GM19455 (cell line): ENCODE measurements at regions not wholly inside any gene's neighbourhood (a gene's known extent, or its start where the extent isn't known, plus 50 kb on each side); places are given as distances from the start of the nearest gene placed in this dataset.
"Not testable (repeated sequence)": the region's sequence is repeated elsewhere in the genome, so short reads cannot be mapped to it uniquely, and the experiment has no call there.

ENCODE experiments used
- ATAC-seq: cut with Tn5 transposase; IDR thresholded peaks from one replicate; pipeline ENCODE4 v1.9.1; 2021; ENCODE audit not compliant: unreplicated experiment

DNA sequence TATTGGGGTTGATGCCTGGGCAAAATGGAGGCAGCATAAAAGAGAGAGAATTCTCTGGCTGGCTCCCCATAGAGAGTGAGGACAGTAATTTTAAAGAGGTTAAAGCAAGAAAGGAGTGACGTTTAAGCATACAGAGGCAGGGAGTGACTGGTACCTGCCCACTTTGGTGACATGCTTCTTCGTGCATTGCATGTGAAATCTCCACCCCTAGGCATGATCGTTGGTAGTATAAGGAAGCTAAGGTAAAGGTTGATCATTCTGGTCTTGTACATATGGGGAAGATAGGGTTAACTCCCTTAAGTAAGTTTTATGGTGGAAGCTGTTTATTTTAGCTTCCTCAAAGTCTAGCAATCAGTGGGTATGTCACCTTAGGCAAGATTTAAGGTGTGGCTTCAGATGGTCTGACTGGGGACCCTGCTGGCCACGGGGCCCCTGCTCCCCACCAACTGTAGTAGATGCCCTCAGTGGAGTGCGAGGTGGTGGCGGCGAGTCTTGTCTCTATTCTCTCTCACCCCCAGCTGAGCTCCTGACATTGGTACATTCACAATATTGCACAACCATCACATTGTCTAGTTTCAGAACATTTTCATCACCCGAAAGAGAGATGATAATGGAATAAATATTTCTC lies 797.5 kb upstream of the SPRY2 start:
- no peak for ATAC-seq

DNA sequence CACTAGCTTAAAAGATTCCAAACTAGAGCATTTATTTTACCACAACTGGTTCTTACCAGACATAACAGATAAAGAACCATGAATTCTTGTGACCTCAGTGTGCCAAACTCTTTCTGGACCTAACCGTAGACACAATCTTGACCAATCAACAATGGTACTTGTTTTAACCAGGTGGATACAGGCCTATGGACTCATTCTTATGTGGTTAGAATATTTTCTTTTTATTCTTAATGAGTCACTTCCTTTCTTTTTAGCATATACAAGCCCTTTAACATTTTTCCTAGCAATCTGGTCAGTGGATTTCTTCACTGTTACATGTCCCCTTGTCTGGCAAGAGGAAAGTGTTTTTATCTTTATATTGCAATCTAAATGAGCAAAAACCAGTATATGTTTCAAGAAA lies 792.1 kb upstream of the SPRY2 start:
- no peak for ATAC-seq

GRCh38 chr13:81117416-81117815 lies 776.5 kb upstream of the SPRY2 start:
- no peak for ATAC-seq

GRCh38 chr13:81116461-81117282 lies 775.7 kb upstream of the SPRY2 start:
- no peak for ATAC-seq

- ATAC-seq: no peak
These were observed 768.1 kb upstream of the SPRY2 start for GRCh38 chr13:81109026-81109425.

DNA sequence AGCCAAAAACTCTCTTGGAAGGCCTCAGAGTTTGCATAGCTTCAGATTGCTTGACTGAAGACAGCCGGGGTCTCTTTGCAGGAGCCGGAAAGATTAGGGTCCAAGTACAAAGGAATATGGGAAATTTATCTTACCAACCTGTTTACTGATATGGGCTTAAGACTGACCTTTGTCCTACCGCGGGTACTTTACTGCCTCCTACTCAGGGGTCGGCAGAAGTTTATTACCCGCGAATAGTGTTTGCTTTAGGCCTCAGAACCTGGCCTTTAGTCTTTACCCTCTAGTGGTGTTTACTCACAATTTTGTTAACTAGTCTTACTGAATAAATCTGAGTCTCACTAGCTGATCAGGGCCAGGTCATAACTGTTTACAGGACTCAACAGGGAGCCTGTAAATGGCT lies 765.4 kb upstream of the SPRY2 start:
- no peak for ATAC-seq

DNA sequence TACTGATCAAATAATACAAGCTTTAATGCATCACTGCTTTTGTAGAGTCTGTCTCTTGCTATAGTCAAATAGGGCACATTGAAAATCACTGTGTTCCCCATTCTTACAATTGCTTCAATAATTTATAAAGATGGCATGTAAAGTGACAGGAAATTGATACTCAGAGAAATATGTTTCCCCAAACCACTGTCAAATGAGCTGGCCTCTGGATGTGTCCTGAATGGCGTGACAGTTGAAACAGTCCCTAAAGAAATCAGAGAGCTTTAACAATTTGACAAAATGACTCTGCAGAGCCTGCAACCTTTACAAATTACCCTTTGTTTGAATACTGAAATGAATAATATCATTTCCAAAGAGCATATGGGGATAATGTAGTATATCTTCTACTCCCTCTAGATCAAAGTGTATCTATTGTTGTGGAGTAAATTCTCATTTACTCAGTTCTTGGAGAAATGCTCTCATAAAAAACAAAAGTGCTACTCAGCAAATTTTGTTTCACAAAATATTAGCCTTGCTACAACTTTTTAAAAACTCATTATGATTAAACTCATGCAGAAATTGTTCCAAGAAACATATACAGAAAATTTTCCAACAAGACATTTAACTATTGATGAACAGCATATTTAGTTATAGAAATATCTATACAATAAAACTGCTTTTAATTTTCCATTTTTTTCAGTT lies 763.2 kb upstream of the SPRY2 start:
- ATAC-seq: no peak

DNA sequence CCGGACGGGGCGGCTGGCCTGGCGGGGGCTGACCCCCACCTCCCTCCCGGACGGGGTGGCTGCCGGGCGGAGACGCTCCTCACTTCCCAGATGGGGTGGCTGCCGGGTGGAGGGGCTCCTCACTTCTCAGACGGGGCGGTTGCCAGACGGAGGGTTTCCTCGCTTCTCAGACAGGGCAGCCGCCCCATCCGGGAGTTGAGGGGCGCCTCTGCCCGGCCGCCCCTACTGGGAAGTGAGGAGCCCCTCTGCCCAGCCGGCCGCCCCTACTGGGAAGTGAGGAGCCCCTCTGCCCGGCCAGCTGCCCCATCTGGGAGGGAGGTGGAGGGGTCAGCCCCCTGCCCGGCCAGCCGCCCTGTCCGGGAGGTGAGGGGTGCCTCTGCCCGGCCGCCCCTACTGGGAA lies 761.1 kb upstream of the SPRY2 start:
- not testable (repeated sequence) for ATAC-seq

DNA sequence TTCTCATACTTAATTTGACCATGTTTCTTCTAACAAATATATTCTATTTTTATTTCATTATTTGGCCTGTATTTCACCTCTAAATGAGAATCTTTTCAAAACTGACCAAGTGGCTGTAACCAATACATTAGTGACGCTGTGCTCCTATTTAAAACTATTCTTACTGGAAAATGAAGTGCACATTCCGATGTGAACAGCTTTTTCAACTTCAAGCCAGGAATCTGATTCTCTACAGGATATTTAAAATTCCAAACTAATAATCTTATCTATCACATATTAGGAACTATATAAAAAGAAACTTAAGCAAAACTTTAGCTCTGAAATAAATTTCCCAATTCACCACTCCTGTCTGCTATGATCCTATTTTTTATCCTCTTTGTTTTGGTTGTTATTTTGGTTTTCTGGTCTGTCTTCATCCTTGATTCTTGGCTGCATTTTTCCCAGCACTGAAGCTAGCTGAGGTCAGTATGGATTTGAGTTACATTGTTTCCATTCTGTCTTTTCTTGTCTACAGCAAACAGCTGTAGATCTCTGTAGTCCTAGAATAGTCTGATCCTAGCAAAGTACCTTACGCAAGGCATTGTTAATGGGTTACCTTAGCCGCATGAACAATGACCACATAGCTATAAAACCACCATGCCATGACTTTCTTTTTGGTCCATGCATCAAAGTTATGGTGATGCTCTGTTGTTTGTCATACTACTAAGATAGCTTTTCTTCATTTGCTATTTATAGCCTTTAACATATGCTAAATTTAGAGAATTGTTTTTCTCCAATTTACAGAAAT lies 748.6 kb upstream of the SPRY2 start:
- ATAC-seq: no peak

DNA sequence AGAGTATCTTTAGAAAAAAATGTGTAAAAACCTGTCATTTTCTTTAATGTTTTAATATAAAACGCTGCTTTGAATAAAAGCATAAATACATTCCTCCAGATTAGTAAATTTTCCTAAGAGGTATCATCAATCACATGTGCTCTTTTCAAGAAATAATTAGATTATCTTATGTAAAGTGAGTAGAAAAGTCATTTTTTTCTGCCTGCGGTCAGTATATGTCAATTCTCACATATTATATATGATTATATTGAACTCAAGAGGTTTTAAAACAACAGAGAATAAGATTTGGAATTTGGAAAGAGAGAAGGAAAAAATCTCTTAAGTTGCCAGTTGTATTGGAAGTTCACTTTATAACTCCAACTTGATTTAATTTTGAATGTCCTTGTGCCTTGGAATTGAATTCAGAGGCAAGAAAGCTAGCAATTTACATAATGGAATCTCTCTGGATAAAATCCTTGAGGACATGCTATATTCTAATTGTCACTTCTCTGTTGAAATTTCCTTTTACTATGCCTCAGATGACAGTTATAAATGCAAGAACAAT lies 740.1 kb upstream of the SPRY2 start:
- no peak for ATAC-seq

DNA sequence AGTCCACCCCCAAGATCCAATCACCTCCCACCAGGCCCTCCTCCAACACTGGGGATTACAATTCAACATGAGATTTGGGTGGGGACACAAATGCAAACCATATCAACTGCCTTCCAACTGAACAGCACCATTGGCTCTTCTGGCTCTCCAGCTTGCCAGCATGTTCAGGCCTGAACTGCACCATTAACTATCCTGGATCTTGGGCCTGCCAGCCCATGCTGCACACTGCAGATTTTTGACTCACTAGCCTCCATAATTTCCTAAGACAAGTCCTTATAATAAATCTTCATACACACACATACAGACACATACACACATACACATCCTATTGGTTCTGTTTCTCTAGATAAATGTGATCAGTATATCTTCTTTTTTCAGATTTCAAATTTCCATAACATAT lies 737.1 kb upstream of the SPRY2 start:
- no peak for ATAC-seq

DNA sequence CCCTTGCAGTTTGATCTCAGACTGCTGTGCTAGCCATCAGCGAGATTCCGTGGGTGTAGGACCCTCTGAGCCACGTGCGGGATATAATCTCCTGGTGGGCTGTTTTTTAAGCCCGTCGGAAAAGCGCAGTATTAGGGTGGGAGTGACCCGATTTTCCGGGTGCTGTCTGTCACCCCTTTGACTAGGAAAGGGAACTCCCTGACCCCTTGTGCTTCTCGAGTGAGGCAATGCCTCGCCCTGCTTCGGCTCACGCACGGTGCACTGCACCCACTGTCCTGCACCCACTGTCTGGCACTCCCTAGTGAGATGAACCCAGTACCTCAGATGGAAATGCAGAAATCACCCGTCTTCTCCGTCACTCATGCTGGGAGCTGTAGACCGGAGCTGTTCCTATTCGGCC lies 728.9 kb upstream of the SPRY2 start:
- not testable (repeated sequence) for ATAC-seq

DNA sequence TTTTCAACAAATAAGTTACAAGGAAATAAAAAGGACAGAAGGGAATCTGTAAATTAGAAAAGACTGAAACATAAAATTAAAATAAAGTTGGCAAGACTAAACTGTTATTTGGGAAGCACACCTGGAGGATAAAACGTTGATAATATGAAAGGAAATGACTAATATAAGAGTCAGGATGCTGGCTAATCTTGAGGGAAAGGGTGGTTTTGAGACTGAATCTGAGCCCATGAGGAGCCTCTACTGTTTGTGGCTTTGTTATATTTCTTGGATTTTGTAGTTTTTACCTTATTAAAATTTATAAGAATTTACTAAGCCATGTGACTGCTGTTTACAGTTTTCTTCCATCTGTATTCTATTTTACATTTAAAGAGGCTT lies 718.0 kb upstream of the SPRY2 start:
- no peak for ATAC-seq

DNA sequence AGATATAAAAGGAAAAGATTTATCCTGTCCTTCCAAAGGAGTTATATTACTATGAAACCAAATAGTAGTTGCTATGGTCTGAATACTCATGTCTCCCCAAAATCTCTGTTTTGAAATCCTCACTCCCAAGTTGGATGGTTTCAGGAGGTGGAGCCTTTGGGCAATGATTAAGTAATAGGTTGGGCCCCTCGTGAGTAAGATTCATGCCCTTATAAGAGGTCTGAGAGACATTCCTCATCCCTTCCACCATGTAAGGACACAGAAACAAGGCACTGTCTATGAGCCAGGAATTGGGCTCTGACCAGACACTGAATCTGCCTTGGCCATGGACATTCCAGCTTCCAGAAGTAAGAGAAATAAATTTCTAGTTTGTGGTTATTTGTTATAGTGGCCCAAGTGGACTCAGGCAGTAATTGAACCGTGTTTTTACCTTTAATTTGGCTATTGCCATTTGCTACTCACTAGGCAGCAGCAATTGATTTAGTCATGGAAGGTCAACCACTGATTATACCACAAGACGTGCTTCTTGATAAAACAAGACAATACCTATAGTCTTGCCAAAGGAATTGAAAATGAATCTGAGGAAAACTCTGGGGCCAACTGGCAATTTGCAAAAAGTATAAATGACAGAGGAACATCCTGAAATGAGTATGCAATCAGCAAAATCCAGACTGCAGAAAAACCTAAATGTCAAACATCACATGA lies 717.4 kb upstream of the SPRY2 start:
- no peak for ATAC-seq

DNA sequence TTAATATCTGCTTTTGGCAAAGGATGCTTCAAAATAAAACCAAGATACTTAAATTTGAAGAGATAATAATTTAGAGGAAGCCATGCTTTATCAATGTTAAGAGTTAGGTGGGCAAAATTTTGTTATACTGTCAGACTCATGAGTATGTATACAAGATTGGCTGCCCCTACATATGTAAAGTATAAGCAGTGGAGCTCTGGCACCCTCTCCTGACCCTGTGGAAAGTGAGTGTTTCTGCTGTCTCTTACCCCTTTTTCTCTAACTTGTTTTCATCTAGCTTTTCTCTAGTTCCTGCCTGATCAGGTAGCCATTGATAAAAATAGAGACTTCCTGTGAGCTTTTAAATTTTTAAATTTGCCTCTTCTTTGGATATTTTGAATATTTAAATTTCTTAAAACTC lies 710.9 kb upstream of the SPRY2 start:
- ATAC-seq: no peak

GRCh38 chr13:81048026-81048461 lies 707.1 kb upstream of the SPRY2 start:
- no peak for ATAC-seq

DNA sequence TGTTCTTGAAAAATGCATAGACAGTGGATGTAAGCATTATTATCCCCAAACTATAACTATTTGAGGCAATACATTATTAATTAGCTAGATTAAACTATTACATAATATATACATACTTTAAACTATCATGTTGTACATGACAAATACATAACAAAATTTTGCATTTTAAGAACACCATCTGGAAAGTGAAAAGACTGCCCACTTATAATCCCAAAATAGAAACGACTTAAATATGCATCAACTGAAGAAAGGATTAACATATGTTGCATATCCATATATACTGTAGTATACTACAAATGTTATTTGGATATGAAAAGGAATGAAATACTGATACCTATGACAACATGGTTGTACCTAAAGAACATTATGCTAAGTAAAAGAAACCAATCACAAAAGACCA lies 700.8 kb upstream of the SPRY2 start:
- no peak for ATAC-seq

- ATAC-seq: no peak
These were observed 691.1 kb upstream of the SPRY2 start for GRCh38 chr13:81031996-81032395.

- no peak for ATAC-seq
These were observed 684.2 kb upstream of the SPRY2 start for GRCh38 chr13:81025091-81025490.

- ATAC-seq: no peak
These were observed 680.4 kb upstream of the SPRY2 start for GRCh38 chr13:81021284-81021840.
